ENCODE measurements at regions not wholly inside any gene's neighbourhood (a gene's known extent, or its start where the extent isn't known, plus 50 kb on each side); places are given as distances from the start of the nearest gene placed in this dataset.

DNA sequence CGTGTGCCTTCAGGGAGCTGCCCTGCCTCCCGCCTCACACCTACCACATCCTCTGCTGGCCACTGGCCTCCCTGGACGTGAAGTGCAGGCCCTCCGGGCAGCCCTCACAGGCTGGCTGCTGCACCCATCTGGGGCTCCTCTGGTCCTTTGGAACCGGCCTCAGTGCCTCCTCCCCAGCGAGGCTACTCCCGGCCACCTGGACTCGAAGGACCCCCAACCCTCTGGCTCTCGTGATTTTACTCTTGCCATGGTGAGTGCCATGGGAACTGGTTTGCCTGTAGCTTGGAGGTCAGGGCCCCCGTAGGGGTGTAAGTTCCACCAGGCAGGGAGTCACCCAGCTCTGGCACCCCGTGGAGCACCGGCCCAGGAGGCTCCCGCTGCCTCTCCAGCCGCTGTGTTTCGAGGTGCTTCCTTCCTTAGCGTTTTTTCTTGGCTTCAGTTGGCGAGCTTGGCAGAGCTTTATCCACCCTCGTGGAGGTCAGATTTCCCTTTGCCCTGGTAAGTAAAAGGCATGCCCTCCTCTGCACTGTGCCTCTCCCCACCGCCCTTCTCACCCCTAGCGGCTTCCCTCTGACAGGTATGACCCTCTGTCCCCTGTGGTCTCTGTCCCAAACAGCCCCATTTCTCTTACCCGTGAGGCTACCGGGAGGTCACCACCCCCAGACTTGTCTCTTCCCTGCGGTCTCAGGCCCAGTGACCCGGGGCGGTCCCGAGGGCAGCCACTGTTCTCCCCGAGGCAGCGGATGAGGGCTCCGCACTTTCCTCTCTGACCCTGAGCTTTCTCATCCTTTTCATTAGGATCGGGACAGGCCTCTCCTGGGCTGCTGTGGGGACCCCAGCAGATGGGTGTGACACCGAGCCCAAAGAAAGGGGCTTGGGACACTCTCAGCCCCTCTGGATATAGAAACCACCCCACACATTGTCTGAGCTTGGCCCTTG is 203.1 kb upstream of the C14orf180 start:
- no peak for DNase-seq

DNA sequence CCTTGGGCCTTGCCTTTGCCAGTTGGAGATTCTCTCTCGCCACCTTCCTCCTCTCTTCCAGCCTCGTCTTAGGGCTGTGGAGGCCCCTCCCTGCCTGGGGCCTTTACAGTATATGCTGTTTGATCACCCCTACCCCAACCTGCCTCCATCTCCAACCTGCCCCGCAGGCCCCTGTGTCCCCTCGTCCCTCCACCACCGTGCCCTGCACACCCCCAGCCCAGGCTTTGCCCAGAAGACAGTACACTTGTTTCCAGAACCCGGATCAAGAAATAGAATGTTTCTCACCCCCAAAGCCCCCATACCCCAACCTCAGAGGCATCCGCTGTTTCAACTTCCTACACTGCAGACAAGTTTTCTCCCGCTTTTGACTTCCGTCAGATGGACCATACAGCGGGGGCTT is 202.3 kb upstream of the C14orf180 start:
- no peak for DNase-seq

DNA sequence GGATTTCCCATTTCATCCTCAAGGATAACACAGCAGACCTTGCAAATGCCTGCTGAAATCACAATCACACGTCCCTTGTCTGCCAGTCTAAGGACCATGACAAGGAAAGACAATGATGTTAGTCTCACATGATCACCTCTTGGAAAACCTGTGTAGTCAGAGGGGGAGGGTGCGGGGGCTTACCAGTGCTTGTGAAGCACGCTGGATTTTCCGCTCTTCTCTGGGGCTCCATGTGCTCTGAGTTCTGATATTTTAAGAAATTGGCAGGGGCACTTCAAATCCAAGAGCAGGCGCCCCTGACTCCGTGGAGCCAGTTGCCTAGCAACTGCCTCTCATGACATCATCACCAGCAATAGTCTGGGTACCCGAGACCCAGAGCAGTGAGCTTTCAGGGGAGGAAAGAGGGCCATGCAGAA is 200.9 kb upstream of the C14orf180 start:
- DNase-seq = no peak

DNA sequence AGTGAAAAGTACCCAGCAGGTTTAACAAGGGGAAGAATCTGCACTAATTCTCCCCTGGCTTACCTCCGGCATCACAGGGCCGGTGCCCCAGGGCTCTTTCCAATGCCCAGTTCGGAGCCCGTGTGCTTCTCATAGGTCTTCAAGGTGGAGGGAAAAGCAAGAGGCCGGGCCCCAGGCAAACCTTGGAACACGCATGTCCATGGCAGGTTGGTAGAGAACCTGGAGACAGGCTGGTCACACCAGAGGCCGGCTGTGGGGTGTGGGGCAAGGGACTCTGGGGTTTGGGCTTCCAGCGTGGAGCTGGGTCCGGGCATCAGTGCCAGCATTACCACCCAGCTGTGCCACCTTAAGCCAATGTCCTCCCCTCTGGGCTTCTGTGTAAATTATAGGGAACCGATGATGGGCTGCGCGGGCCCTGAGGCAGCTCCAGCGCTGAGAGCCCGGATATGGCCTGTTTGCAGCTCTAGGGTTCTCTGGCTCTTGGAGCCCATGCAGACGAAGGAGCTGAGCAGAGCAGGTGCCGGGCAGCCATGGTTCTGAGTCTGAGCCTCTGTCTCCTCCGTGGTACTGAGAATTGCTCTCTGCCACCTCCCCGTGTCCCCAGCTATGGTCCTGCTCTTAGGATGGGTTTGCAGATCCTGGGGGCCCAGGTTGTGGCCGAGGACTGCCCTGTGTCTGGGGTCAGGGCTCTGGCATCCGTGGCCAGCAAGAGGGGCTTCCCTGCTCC is 197.0 kb upstream of the C14orf180 start:
- no peak for DNase-seq

DNA sequence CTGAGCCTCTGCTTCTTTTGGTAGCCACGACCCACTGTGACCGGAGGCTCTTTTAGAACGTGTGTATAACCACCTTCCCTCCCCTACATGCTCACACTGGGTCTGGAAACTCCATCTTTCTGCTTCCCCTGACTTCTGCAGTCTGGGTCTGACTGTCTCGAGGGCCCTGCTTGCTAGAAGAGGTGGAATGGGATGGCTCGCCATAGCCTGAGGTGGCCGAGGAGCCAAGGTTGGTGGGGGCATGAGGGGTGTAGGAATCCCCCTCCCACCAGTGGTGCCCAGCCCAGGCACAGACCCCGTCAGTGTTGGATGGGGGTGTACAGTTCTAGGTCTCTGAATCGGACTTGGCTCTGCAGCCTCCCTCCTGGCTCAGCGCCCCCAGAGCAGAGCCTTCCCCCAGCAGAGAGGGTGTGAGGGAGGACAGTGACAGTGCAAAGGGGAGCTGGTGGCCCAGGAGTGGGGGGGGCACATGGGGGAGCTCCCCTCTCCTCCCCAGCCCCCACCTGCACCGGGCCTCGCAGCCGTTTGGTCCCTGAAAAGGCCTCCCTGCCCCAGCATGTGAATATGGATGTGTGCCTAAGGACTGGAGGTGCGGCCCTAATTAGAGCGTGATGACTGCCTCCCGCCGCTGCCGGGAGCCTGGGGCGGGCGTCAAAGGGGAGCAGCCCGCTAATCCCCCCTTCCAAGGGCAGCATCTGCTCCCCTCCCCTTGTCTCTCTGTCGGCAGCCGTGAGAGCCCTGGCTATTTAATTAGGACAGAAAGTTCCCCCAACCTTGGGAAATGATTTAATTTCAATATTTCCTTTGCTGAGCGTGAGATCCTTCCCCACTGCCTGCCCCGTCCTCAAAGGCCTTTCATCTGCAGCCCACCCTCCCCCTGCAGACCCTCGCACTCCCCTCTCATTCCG is 196.2 kb upstream of the C14orf180 start:
- peak; percentile 38 for DNase-seq

DNA sequence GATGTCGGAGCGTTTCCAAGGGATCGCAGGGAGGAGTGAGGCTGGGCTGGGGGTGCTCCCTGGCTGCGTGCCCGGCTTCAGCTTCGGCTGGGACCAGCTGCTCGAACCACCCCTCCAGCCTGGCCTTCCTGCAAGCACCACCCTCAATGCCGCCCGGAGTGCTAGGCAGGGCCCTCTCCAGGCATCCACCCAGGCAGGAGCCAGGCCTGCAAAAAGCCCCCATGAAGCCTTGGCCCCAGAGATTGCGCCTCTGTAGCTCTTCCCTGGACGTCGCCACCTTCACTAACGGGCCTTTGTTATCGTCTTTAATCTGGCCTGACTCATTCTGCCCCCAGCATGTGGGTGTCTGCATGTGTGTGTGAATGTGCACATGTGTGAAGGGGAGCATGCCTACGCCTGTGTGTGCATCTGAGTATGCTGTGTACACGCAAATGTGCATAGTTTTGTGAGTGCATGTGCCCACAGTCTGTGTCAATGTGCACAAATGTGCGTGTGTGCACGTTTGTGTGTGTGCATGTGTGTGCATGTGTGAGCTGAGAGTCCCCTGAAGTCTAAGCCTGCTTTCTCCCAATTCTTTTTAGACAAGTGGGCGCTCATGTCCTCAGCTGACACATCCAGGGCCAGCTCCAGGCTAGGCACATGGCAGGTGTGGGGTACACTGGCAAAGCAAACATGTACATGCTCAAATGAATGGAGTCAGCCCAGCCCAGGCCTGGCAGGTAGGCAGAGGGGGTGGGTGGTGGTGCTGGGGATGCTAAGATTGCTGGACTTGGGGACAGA is 195.4 kb upstream of the C14orf180 start:
- DNase-seq = no peak

DNA sequence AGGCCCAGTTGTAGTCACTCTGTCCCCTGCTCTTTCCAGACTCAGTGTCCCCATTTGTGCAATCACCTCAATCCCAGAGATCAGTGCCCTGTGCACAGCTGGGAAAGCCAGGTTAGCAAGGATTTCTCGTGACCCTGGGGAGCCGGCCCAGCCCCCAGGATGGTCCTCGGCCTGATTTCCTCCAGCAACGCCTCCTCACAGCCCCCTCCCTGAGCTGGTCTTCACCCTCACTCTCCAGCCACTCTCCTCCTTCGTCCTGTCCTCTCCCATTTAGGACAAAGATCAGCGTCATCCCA is 194.8 kb upstream of the C14orf180 start:
- no peak for DNase-seq

DNA sequence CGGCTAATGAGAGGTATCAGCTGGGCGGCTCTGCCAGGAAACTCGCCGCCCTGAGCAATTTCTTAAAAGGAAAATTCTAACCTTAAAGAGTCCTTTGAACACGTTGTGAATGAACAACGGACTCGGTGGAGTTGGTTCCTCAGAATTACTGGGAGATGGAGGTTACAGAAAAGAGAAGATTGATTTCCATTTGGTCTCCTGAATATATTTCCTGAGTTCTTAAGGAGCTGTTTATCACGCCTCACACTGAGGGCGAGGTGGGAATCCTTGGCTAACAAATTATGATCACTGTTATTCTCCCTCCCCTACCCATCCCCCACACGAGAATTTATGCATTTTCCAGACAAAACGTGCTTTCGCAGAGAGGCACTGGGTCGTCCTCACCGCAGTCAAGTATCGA is 194.5 kb upstream of the C14orf180 start:
- DNase-seq = no peak

DNA sequence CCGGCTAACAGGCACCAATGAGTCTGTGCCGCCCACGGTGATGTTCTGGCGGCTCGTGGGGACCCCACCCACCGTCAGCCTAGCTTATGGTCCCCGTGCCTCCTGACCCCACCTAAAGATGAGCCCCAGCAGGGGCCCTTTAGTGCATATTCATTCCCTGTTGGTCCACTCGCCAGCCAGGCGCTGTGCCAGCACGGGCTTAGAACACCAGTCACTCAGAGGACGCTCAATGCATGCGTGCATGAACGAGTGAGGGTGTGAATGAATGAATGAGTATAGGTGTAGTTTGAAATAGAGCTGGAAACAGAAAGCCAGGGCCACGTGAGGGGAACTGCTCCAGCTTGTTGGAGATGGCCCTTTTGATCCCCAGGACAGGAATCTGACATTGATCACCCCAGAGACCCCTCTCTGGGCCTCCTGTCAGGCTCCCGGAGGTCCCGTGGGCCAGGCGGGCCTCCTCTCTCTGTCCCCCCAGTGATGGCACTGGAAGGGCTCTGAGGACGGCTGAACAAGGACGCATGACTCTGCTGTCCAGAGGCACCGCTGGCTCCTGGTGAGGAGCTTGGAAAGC is 193.9 kb upstream of the C14orf180 start:
- DNase-seq = no peak

DNA sequence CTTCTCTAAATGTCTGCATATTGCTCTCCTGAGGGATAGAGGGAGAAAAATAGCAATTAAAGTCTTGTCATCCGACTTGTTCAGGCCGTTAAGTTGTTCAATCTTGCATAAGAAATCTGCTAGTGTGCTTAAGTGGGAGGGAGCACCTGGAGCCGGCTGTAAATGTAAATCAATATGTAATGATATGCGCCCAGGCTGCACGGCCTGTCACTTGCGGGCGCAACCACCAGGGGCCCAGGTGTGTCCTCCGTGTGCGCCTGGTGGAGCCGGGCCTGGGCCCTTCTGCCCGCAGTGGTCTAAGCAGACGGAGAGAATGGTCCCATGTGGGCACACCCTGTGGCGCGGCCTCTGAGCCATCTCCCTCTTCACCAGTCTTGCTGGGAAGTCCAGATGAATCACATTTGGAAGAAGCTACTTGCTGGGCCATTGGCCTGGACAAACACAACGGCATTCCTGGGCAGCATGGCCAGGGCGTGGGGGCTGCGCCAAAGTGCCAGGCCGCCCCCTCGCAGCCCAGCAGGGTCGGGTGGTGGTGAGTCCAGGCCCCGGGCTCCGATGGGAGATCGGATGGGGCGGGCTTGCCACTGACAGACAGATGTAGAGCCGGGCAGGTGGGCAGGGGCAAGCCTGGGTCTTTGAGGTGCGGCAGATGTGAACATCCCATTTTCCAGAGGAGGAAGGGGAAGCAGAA is 193.3 kb upstream of the C14orf180 start:
- no peak for DNase-seq

DNA sequence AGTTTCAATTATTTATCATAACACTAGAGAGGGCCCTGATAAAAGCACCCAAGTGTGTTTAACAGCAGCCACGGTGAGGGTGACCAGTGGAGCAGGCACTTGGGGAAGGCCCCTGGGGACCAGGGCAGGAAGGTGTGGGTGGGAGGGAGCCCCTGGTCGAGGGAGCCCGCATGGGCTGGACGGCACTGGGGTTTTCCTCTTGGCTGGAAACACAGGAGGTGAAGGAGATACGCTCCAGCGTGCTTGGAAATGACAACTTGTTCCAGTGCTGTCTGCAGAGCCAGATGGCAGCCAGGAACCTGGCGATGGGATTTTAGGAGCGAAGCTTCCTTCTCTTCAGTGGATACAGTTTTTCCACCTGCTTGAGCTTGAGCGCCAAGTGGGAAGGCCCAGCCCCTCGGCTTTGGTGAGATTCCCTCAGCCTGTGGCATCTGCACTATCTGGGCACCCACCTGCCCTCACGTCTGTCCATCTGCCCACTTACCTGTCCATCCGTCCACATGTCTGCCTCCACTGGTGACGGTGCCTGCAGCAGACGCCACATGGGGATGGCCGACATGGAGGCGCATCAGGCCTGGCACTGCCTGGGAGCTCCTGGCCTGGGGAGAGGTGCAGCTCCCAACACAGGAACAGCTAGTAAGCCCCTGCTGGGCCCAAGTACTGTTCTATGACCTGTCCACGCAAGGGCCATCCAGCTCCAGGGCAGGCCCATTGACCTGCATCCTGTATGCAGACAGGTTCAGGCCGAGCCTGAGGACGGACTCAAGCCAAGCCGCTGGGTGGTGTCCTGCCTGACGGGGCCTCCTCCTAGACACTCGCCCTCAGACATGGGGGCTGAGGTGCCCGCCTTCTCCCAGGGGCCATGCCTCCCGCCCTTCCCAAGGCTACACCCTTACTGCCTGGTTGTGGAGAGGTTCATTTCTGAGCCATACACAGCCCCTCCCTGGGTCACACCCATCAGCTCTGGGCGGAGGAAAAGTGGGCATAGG is 192.2 kb upstream of the C14orf180 start:
- no peak for DNase-seq

DNA sequence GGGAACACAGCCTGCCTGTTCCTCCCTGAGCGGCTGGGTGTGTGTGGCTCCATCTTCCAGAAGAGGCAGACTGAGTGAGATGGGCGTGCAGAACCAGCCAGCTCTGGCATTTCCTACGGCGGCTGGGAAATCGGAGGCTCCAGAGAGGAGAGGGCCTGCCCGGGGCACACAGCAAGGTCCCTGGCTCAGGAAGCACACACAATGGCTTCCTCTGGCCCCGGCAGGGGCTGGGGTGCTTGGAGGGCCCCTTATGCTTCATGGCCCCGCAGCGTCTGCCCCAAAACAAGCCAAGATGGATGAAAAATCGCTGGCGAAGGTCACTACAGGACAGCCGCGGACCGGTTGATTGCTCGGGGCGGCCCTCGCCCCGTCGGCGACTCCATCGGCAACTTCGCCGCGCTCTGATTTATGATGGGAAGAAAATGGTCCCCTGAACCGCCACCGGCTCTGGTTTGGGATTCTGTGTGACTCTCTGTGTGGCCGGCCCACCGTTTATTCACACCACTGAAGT is 191.5 kb upstream of the C14orf180 start:
- no peak for DNase-seq

DNA sequence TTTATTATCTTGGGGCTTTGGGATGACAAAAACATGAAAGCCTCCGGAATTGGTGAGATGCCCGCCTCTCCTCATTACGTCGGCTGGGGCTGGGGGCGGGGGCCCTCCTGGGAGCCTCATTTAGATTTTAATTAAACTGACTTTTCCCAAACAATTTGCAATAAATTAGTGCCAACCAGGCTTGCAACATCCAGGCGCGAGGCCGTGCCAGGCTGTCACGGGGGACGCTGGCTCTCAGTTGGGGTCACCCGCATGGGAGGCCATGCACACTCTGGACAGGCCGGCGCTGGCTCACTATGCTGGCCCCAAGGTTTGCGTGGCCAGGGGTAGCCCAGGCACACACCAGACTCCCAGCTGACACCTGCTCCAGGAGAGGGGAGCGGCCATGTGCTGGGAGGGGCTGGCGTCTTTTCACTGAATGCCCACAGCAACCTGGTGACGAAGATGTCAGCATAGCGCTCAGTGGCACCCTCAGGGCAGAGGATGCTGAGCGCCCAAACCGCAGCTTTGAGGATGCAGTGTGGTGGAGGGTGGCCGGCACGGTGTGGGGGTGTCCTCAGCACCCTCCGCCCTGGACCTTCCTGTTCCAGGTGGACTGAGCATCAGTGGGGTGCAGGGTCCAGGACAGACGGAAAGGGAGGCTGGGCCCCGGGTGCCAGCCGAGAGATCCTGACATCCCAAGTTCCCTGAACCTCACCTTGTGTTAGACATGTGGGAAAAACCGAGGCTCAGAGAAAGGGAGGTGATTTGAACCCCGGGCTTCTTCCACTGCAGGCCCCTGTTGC is 190.8 kb upstream of the C14orf180 start:
- no peak for DNase-seq

DNA sequence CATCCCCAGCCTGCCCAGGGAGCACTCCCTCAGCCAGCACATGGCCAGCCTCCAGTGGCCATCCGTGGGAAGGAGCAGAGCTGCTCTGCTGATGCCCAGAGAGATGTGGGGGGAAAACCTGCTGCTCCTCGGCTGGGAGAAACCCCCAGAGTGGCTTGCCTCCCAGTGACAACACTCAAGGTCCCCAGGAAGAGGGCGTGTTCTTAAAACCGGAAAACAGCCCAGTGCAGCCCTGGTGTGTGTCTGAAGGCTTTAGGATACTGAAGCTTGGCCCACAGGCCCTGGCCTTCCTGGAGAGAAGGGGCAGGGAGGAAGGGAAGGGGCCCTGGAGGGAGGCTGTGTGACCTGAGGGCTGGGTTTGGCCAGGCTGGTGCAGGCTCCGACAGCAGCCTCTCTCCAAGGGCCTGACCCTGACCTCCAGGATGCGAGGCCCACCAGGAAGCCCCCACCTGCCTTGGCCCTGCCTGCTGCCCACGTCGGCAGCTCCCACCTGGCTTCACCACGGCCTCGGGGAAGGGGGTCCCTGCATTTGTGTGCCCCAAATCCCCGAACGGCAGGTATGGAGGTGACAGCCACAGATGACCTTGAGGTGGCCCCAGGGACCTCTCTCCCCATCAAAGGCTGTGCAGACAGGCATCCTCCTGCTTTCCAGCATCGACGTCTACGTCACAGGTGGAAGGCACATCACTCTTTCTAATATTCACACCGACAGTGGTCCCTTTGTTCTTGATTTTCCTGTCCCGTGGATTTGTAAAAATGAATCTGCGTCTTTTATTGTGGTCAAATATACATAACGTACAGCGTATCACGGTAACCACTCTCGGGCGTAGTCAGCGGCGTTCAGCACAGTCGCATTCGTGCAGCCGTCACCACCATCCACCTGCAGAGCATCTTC is 190.0 kb upstream of the C14orf180 start:
- no peak for DNase-seq

DNA sequence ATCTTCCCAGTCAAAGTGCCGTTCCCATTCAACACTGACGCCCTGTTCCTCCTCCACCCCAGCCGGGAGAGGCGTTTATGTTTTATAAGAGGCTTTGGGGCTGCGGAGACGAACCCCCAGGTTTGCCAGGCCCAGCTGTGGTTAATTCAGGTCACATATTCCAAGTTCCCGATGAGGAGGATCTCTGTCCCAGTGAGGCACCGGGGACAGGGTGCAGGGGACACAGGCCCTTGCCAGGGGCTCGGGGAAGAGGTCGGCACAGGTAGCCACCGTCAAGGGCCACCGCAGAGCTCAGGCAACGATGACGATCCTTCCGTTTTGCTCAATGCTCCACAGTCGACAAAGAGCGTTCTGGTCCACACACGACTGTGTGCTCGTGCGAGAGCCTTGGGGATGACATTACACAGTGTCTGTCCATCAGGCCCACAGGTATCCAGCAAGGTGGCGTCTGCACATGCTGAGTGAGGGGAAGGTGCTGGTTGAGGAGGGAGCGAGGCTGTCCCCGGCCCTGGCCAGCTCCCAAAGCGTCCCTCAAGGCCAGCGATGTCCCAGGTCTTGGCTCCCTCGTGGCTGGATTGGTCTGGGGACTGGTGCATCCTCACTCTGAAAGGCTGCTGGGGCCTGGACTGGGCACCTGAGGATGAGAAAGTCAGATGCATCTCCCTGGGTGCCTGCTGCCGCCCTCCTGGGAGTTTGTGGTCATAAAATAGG is 189.2 kb upstream of the C14orf180 start:
- no peak for DNase-seq

DNA sequence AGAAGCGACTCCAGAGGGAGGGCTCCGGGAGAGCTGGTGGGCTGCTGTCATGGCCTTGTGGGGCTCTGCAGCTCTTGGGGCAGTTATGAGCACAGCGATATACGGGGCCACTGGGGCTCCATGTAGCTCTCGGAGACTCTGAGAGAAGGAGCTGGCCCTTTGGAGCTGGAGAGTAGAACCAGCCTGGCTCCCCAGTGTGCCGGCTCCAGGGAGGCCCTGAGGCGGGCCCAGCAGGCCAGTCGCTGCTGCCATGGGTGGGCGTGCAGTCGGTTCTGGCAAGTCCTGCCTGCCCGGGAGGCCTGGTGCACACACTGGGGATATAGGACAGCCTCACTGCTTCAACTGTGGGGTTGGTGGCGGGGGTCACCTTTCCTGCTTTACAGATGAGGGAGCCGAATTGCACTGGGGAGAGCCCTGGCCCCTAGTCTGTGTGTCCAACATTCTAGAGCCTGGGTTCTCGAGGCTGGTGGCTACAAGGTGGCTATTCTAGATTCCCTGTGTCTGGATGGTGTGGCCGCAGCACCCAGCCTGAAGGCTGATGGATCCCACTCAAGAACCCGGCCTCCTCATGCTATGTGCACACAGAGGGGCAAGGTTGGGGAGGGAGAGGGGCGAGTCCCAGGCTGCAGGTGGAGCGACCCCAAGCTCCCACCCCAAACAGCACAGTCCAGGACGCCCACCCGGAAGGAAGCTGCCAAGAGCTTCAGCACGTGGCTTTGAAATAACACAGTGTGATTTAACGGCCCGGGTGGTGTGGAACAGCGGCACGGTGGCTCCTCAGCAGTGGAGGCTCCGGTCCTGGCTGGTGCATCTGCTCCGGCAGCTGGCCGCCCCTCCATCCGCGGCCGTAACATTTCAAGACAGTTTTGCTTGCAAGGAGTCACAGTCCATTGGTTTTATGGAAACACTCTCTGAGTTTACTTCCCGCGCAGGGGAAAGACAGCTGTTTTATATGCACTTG is 188.3 kb upstream of the C14orf180 start:
- peak; percentile 43 for DNase-seq

Measured in DMS 273 treated with DMSO at 0.1 percent for 48 hours (cell line).